HEK293 (cell line): ENCODE measurements at regions not wholly inside any gene's neighbourhood (a gene's known extent, or its start where the extent isn't known, plus 50 kb on each side); places are given as distances from the start of the nearest gene placed in this dataset.

Experiments
- CTCF ChIA-PET: fragments of 350-600 bp; formaldehyde crosslinking; extraction: SDS; loops from one replicate; lab custom pipeline; 2021; ENCODE audit warnings: antibody characterized with exemption; lab: Yijun Ruan, JAX
- POLR2A ChIA-PET: fragments of 300-600 bp; formaldehyde crosslinking; extraction: SDS; loops from one replicate; lab custom pipeline; 2020; ENCODE audit warnings: antibody characterized with exemption, inconsistent platforms; lab: Yijun Ruan, JAX
- H3K27ac ChIP-seq: fragments of 200-500 bp; sonication (Bioruptor generic); 2 replicates; pipeline ENCODE4 v1.5.1; 2014; ENCODE audit warnings: low read depth, low read length, control low read depth, inconsistent platforms; ENCODE audit errors: extremely low read depth
- H3K36me3 ChIP-seq, 2 experiments: fragments of 200-500 bp in 1 of 2; sonication (Bioruptor generic) in 1 of 2; 1 replicate in 1 of 2; 2 replicates in 1 of 2; pipeline ENCODE4 v1.5.1; 2014 to 2017; ENCODE audit warnings: inconsistent platforms in 2 of 2, low read length in 2 of 2; ENCODE audit not compliant: control insufficient read depth in 2 of 2, insufficient read depth in 1 of 2
- H3K4me1 ChIP-seq: fragments of 200-500 bp; sonication (Bioruptor generic); 2 replicates; pipeline ENCODE4 v1.5.1; 2014; ENCODE audit warnings: mild to moderate bottlenecking, low read length, inconsistent platforms; ENCODE audit not compliant: control insufficient read depth, insufficient read depth
- H3K4me3 ChIP-seq: 2 replicates; pipeline ENCODE4 v1.5.1; 2011; ENCODE audit warnings: low read depth, mild to moderate bottlenecking, control low read depth, low read length, moderate library complexity
- H3K9me3 ChIP-seq: fragments of 200-500 bp; sonication (Bioruptor generic); 2 replicates; pipeline ENCODE4 v1.5.1; 2014; ENCODE audit warnings: low read depth, low read length, inconsistent platforms; ENCODE audit not compliant: control insufficient read depth, insufficient read depth
- BCL11B ChIP-seq: fragments of 450-650 bp; formaldehyde crosslinking; IDR thresholded peaks from 2 replicates; pipeline ENCODE4 v1.5.1; 2016; ENCODE audit warnings: low read depth, missing biosample characterization, missing genetic modification characterization
- EGR2 ChIP-seq: fragments of 450-650 bp; formaldehyde crosslinking; IDR thresholded peaks from 2 replicates; pipeline ENCODE4 v1.5.1; 2016; ENCODE audit warnings: low read depth, missing biosample characterization, missing genetic modification characterization
- ELK4 ChIP-seq: IDR thresholded peaks from 2 replicates; pipeline ENCODE4 v1.6.1; 2011; ENCODE audit warnings: mild to moderate bottlenecking, low read depth, low read length, borderline replicate concordance
- KLF7 ChIP-seq: fragments of 450-650 bp; formaldehyde crosslinking; IDR thresholded peaks from 2 replicates; pipeline ENCODE4 v1.5.1; 2016; ENCODE audit warnings: missing biosample characterization, missing genetic modification characterization, borderline replicate concordance
- SP3 ChIP-seq: fragments of 450-650 bp; formaldehyde crosslinking; IDR thresholded peaks from 2 replicates; pipeline ENCODE4 v1.5.1; 2016; ENCODE audit warnings: missing biosample characterization, missing genetic modification characterization
- WT1 ChIP-seq: fragments of 450-650 bp; formaldehyde crosslinking; IDR thresholded peaks from 2 replicates; pipeline ENCODE4 v1.5.1; 2016; ENCODE audit warnings: missing biosample characterization, missing genetic modification characterization
- ZFHX2 ChIP-seq: fragments of 450-650 bp; formaldehyde crosslinking; conservative IDR thresholded peaks from 2 replicates; pipeline ENCODE4 v1.5.1; 2016; ENCODE audit warnings: missing biosample characterization, missing genetic modification characterization
- ZFP3 ChIP-seq: fragments of 450-650 bp; formaldehyde crosslinking; IDR thresholded peaks from 2 replicates; pipeline ENCODE4 v1.5.1; 2016; ENCODE audit warnings: low read depth, missing biosample characterization, missing genetic modification characterization
- ZNF132 ChIP-seq: fragments of 450-650 bp; formaldehyde crosslinking; IDR thresholded peaks from 2 replicates; pipeline ENCODE4 v1.5.1; 2017; ENCODE audit warnings: missing biosample characterization, missing genetic modification characterization, borderline replicate concordance
- ZNF146 ChIP-seq: fragments of 450-650 bp; formaldehyde crosslinking; IDR thresholded peaks from 2 replicates; pipeline ENCODE4 v1.5.1; 2016; ENCODE audit warnings: missing biosample characterization, missing genetic modification characterization
- ZNF248 ChIP-seq: fragments of 450-650 bp; formaldehyde crosslinking; IDR thresholded peaks from 2 replicates; pipeline ENCODE4 v1.5.1; 2017; ENCODE audit warnings: missing biosample characterization, missing genetic modification characterization
- ZNF274 ChIP-seq, 2 experiments: fragments of 200-500 bp in 1 of 2; fragments of 450-650 bp in 1 of 2; sonication (Bioruptor generic) in 1 of 2; formaldehyde crosslinking in 1 of 2; IDR thresholded peaks; 2 replicates each; pipeline versions ENCODE4 v1.5.1 to v1.6.1; 2014 to 2016; ENCODE audit warnings: borderline replicate concordance in 1 of 2, inconsistent platforms in 1 of 2, low read length in 1 of 2, missing biosample characterization in 1 of 2, missing genetic modification characterization in 1 of 2
- ZNF366 ChIP-seq: fragments of 450-650 bp; formaldehyde crosslinking; conservative IDR thresholded peaks from 2 replicates; pipeline ENCODE4 v1.5.1; 2016; ENCODE audit warnings: missing biosample characterization, missing genetic modification characterization
- ZNF37A ChIP-seq: fragments of 450-650 bp; IDR thresholded peaks from 2 replicates; pipeline ENCODE4 v1.5.1; 2018; ENCODE audit warnings: missing biosample characterization, missing genetic modification characterization
- ZNF398 ChIP-seq: fragments of 450-650 bp; formaldehyde crosslinking; IDR thresholded peaks from 2 replicates; pipeline ENCODE4 v1.5.1; 2017; ENCODE audit warnings: missing biosample characterization, missing genetic modification characterization
- ZNF514 ChIP-seq: fragments of 450-650 bp; formaldehyde crosslinking; IDR thresholded peaks from 2 replicates; pipeline ENCODE4 v1.5.1; 2016; ENCODE audit warnings: missing biosample characterization, missing genetic modification characterization
- ZNF571 ChIP-seq: fragments of 450-650 bp; formaldehyde crosslinking; IDR thresholded peaks from 2 replicates; pipeline ENCODE4 v1.5.0; 2017; ENCODE audit warnings: missing biosample characterization, missing genetic modification characterization
- ZNF623 ChIP-seq: fragments of 450-650 bp; formaldehyde crosslinking; IDR thresholded peaks from 2 replicates; pipeline ENCODE4 v1.5.1; 2016; ENCODE audit warnings: missing biosample characterization, missing genetic modification characterization
- ZNF660 ChIP-seq: fragments of 450-650 bp; IDR thresholded peaks from 2 replicates; pipeline ENCODE4 v1.5.1; 2018; ENCODE audit warnings: missing biosample characterization, mild to moderate bottlenecking, missing genetic modification characterization
- ZNF707 ChIP-seq: fragments of 450-650 bp; formaldehyde crosslinking; IDR thresholded peaks from 2 replicates; pipeline ENCODE4 v1.5.1; 2016; ENCODE audit warnings: missing biosample characterization, missing genetic modification characterization
- ZNF76 ChIP-seq: fragments of 450-650 bp; formaldehyde crosslinking; IDR thresholded peaks from 2 replicates; pipeline ENCODE4; 2016; ENCODE audit warnings: low read depth, missing biosample characterization, missing genetic modification characterization, borderline replicate concordance
- ZSCAN23 ChIP-seq: fragments of 450-650 bp; formaldehyde crosslinking; IDR thresholded peaks from 2 replicates; pipeline ENCODE4 v1.5.1; 2016; ENCODE audit warnings: missing biosample characterization, missing genetic modification characterization
- TF ChIP-seq, protein P1 (sequence below): fragments of 450-650 bp; formaldehyde crosslinking; optimal IDR thresholded peaks from 2 replicates; pipeline ENCODE3; 2016; ENCODE audit warnings: missing biosample characterization, mild to moderate bottlenecking, missing genetic modification characterization
- TF ChIP-seq, protein P2 (sequence below): fragments of 450-650 bp; formaldehyde crosslinking; IDR thresholded peaks from 2 replicates; pipeline ENCODE4 v1.5.1; 2016; ENCODE audit warnings: missing biosample characterization, missing genetic modification characterization
- TF ChIP-seq, protein P3 (sequence below): fragments of 450-650 bp; formaldehyde crosslinking; IDR thresholded peaks from 2 replicates; pipeline ENCODE4 v1.5.1; 2016; ENCODE audit warnings: missing biosample characterization, missing genetic modification characterization
- TF ChIP-seq, protein P4 (sequence below): fragments of 450-650 bp; IDR thresholded peaks from 2 replicates; pipeline ENCODE4 v1.5.1; 2018; ENCODE audit warnings: missing biosample characterization, missing genetic modification characterization
- TF ChIP-seq, protein P5 (sequence below): fragments of 450-650 bp; formaldehyde crosslinking; IDR thresholded peaks from 2 replicates; pipeline ENCODE4 v1.5.1; 2016; ENCODE audit warnings: missing biosample characterization, missing genetic modification characterization

- ChIA-PET POLR2A (no interaction called here), CTCF (no interaction called here)
- H3K4me1 ChIP-seq = no peaks in the 10 kb centered on the region
- H3K4me3 ChIP-seq = no peak overlapping the region
- H3K27ac ChIP-seq = no peak overlapping the region
- no peaks in the 10 kb centered on the region for H3K36me3 ChIP-seq
- H3K9me3 ChIP-seq = no peaks in the 10 kb centered on the region
- TF ChIP-seq, protein P1, sequence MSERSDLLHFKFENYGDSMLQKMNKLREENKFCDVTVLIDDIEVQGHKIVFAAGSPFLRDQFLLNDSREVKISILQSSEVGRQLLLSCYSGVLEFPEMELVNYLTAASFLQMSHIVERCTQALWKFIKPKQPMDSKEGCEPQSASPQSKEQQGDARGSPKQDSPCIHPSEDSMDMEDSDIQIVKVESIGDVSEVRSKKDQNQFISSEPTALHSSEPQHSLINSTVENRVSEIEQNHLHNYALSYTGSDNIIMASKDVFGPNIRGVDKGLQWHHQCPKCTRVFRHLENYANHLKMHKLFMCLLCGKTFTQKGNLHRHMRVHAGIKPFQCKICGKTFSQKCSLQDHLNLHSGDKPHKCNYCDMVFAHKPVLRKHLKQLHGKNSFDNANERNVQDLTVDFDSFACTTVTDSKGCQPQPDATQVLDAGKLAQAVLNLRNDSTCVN (tag by site-specific recombination) = no peak
- no peak for TF ChIP-seq ZSCAN23 (tag by site-specific recombination)
- no peak for TF ChIP-seq ZNF623 (tag by site-specific recombination)
- no peak for TF ChIP-seq ZNF660 (tag by site-specific recombination)
- TF ChIP-seq WT1 (tag by site-specific recombination) = peak; percentile 91
- TF ChIP-seq, protein P2, sequence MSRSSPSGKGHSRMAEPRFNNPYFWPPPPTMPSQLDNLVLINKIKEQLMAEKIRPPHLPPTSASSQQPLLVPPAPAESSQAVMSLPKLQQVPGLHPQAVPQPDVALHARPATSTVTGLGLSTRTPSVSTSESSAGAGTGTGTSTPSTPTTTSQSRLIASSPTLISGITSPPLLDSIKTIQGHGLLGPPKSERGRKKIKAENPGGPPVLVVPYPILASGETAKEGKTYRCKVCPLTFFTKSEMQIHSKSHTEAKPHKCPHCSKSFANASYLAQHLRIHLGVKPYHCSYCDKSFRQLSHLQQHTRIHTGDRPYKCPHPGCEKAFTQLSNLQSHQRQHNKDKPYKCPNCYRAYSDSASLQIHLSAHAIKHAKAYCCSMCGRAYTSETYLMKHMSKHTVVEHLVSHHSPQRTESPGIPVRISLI (tag by site-specific recombination) = no peak
- TF ChIP-seq EGR2 (tag by site-specific recombination) = peak; percentile 92
- no peak for TF ChIP-seq ZNF274 (IDR thresholded peaks at IDR 0.05; ENCODE audit: low read length)
- TF ChIP-seq ZNF274 (tag by site-specific recombination; IDR thresholded peaks at IDR 0.05; ENCODE audit: borderline replicate concordance) = no peak
- peak; percentile 78 for TF ChIP-seq ZFHX2 (tag by site-specific recombination)
- no peak for TF ChIP-seq ZNF571 (tag by site-specific recombination)
- TF ChIP-seq KLF7 = no peak
- TF ChIP-seq, protein P3, sequence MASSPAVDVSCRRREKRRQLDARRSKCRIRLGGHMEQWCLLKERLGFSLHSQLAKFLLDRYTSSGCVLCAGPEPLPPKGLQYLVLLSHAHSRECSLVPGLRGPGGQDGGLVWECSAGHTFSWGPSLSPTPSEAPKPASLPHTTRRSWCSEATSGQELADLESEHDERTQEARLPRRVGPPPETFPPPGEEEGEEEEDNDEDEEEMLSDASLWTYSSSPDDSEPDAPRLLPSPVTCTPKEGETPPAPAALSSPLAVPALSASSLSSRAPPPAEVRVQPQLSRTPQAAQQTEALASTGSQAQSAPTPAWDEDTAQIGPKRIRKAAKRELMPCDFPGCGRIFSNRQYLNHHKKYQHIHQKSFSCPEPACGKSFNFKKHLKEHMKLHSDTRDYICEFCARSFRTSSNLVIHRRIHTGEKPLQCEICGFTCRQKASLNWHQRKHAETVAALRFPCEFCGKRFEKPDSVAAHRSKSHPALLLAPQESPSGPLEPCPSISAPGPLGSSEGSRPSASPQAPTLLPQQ (tag by site-specific recombination) = no peak
- 0 out of 2 replicates have a peak, but pooled peaks have one; percentile 51 for TF ChIP-seq ZNF248 (tag by site-specific recombination)
- TF ChIP-seq ZFP3 = no peak
- TF ChIP-seq ZNF37A (tag by site-specific recombination) = no peak
- no peak for TF ChIP-seq ZNF146
- 0 out of 2 replicates have a peak, but pooled peaks have one; percentile 13 for TF ChIP-seq ZNF514
- no peak for TF ChIP-seq ZNF707 (tag by site-specific recombination)
- TF ChIP-seq ZNF366 (tag by site-specific recombination) = 0 out of 2 replicates have a peak, but pooled peaks have one; percentile 32
- no peak for TF ChIP-seq ELK4
- TF ChIP-seq, protein P4, sequence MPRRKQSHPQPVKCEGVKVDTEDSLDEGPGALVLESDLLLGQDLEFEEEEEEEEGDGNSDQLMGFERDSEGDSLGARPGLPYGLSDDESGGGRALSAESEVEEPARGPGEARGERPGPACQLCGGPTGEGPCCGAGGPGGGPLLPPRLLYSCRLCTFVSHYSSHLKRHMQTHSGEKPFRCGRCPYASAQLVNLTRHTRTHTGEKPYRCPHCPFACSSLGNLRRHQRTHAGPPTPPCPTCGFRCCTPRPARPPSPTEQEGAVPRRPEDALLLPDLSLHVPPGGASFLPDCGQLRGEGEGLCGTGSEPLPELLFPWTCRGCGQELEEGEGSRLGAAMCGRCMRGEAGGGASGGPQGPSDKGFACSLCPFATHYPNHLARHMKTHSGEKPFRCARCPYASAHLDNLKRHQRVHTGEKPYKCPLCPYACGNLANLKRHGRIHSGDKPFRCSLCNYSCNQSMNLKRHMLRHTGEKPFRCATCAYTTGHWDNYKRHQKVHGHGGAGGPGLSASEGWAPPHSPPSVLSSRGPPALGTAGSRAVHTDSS (tag by site-specific recombination) = 0 out of 2 replicates have a peak, but pooled peaks have one; percentile 10
- TF ChIP-seq BCL11B (tag by site-specific recombination) = no peak
- peak; percentile 88 for TF ChIP-seq SP3
- no peak for TF ChIP-seq ZNF76
- peak; percentile 75 for TF ChIP-seq ZNF398
- TF ChIP-seq, protein P5, sequence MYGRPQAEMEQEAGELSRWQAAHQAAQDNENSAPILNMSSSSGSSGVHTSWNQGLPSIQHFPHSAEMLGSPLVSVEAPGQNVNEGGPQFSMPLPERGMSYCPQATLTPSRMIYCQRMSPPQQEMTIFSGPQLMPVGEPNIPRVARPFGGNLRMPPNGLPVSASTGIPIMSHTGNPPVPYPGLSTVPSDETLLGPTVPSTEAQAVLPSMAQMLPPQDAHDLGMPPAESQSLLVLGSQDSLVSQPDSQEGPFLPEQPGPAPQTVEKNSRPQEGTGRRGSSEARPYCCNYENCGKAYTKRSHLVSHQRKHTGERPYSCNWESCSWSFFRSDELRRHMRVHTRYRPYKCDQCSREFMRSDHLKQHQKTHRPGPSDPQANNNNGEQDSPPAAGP (tag by site-specific recombination) = 0 out of 2 replicates have a peak, but pooled peaks have one; percentile 38
- no peak for TF ChIP-seq ZNF132 (tag by site-specific recombination)
Measured at GRCh38 chr16:86121374-86122010, 222.5 kb downstream of the IRF8 start.
